ENCODE measurements at regions not wholly inside any gene's neighbourhood (a gene's known extent, or its start where the extent isn't known, plus 50 kb on each side); places are given as distances from the start of the nearest gene placed in this dataset.
"Not testable (repeated sequence)": the region's sequence is repeated elsewhere in the genome, so short reads cannot be mapped to it uniquely, and the experiment has no call there.

- H3K4me3 ChIP-seq (ENCODE audit: extremely low read depth in 1 of 4, insufficient read depth in 2 of 4, low read depth in 3 of 4, low read length in 4 of 4); H4K5ac ChIP-seq (ENCODE audit: insufficient read length, low read depth, low read length); H2BK120ac ChIP-seq (replicated peaks; ENCODE audit: low read depth, low read length); H2BK5ac ChIP-seq (ENCODE audit: low read depth, low read length); H2BK20ac ChIP-seq (ENCODE audit: low read length); DNase-seq (ENCODE audit: low read depth in 1 of 2, low spot score in 2 of 2); CTCF ChIA-PET (ENCODE audit: partially characterized antibody); H3K79me1 ChIP-seq (ENCODE audit: low read depth, low read length); H3K27me3 ChIP-seq (replicated peaks in 1 of 4; ENCODE audit: control insufficient read depth in 3 of 4, extremely low read depth in 1 of 4, insufficient read depth in 3 of 4, low read length in 3 of 4); H3K56ac ChIP-seq (replicated peaks; ENCODE audit: insufficient read length, low read depth, low read length); H3K79me2 ChIP-seq (ENCODE audit: control insufficient read depth in 1 of 2, insufficient read depth in 2 of 2, low read length in 2 of 2); FAIRE-seq; H3K14ac ChIP-seq (ENCODE audit: insufficient read length); H3K4me2 ChIP-seq (ENCODE audit: insufficient read depth in 1 of 2, low read depth in 2 of 2, low read length in 2 of 2); H3K4ac ChIP-seq (replicated peaks; ENCODE audit: insufficient read length, low read depth, low read length); H2BK12ac ChIP-seq (ENCODE audit: low read depth, low read length); H4K20me1 ChIP-seq (replicated peaks in 1 of 2; ENCODE audit: control insufficient read depth in 1 of 2, insufficient read depth in 2 of 2, low read length in 2 of 2); H3K27ac ChIP-seq (ENCODE audit: low read depth, low read length); H2AK5ac ChIP-seq (ENCODE audit: low read depth, low read length); H3K36me3 ChIP-seq (ENCODE audit: control insufficient read depth in 2 of 4, insufficient read depth in 4 of 4, low read length in 3 of 4); H3K23me2 ChIP-seq (ENCODE audit: low read depth, low read length); H2BK15ac ChIP-seq (ENCODE audit: low read length); H3K4me1 ChIP-seq (replicated peaks in 1 of 4; ENCODE audit: control insufficient read depth in 3 of 4, insufficient read depth in 4 of 4, low read length in 3 of 4); H2AFZ ChIP-seq (ENCODE audit: low read length); H3K9ac ChIP-seq (replicated peaks in 1 of 4; ENCODE audit: extremely low read depth in 1 of 4, low read depth in 3 of 4, low read length in 3 of 4); H4K91ac ChIP-seq (replicated peaks; ENCODE audit: insufficient read length, low read length); H4K8ac ChIP-seq (ENCODE audit: extremely low read depth, insufficient read depth, low read length); H3K23ac ChIP-seq (ENCODE audit: insufficient read length); H3K18ac ChIP-seq (ENCODE audit: extremely low read depth, low read length); POLR2A ChIA-PET (ENCODE audit: partially characterized antibody): not testable (repeated sequence)
- WGBS, 2 experiments (ENCODE audit: extremely low coverage in 1 of 2, insufficient coverage in 1 of 2, insufficient read length in 1 of 2, insufficient replicate concordance in 2 of 2, low coverage in 1 of 2, low lambda C conversion rate in 2 of 2, missing lambda C conversion rate in 1 of 2): 67% methylated on average over 14 of the region's 27 CpGs; no CpG with 5 or more reads in 1 of the 2 experiments
- peaks cover 12 to 67% of the 10 kb centered on the region in 2 experiments; a peak in 3 of 4 replicates for H3K9me3 ChIP-seq (ENCODE audit: insufficient read depth in 2 of 2, low read depth in 1 of 2, low read length in 1 of 2)
These were observed 65.5 kb downstream of the TMEM121 start for GRCh38 chr14:105591792-105592341.

- H3K4me1 ChIP-seq (replicated peaks in 1 of 4; ENCODE audit: control insufficient read depth in 3 of 4, insufficient read depth in 4 of 4, low read length in 3 of 4); FAIRE-seq; H4K5ac ChIP-seq (ENCODE audit: insufficient read length, low read depth, low read length); H2BK15ac ChIP-seq (ENCODE audit: low read length); H3K56ac ChIP-seq (replicated peaks; ENCODE audit: insufficient read length, low read depth, low read length); H2BK120ac ChIP-seq (replicated peaks; ENCODE audit: low read depth, low read length); H3K18ac ChIP-seq (ENCODE audit: extremely low read depth, low read length); H3K79me1 ChIP-seq (ENCODE audit: low read depth, low read length); H3K79me2 ChIP-seq (ENCODE audit: control insufficient read depth in 1 of 2, insufficient read depth in 2 of 2, low read length in 2 of 2); H2AK5ac ChIP-seq (ENCODE audit: low read depth, low read length); H3K4me2 ChIP-seq (ENCODE audit: insufficient read depth in 1 of 2, low read depth in 2 of 2, low read length in 2 of 2); H3K4me3 ChIP-seq (ENCODE audit: extremely low read depth in 1 of 4, insufficient read depth in 2 of 4, low read depth in 3 of 4, low read length in 4 of 4); H3K36me3 ChIP-seq (ENCODE audit: control insufficient read depth in 2 of 4, insufficient read depth in 4 of 4, low read length in 3 of 4); H2BK20ac ChIP-seq (ENCODE audit: low read length); POLR2A ChIA-PET (ENCODE audit: partially characterized antibody); H3K9ac ChIP-seq (replicated peaks in 1 of 4; ENCODE audit: extremely low read depth in 1 of 4, low read depth in 3 of 4, low read length in 3 of 4); H3K27ac ChIP-seq (ENCODE audit: low read depth, low read length); H4K91ac ChIP-seq (replicated peaks; ENCODE audit: insufficient read length, low read length); H3K4ac ChIP-seq (replicated peaks; ENCODE audit: insufficient read length, low read depth, low read length); H3K14ac ChIP-seq (ENCODE audit: insufficient read length); DNase-seq (ENCODE audit: low read depth in 1 of 2, low spot score in 2 of 2); CTCF ChIA-PET (ENCODE audit: partially characterized antibody); H2BK5ac ChIP-seq (ENCODE audit: low read depth, low read length); H4K8ac ChIP-seq (ENCODE audit: extremely low read depth, insufficient read depth, low read length); H3K23ac ChIP-seq (ENCODE audit: insufficient read length); H4K20me1 ChIP-seq (replicated peaks in 1 of 2; ENCODE audit: control insufficient read depth in 1 of 2, insufficient read depth in 2 of 2, low read length in 2 of 2); H2AFZ ChIP-seq (ENCODE audit: low read length); H3K23me2 ChIP-seq (ENCODE audit: low read depth, low read length); H3K27me3 ChIP-seq (replicated peaks in 1 of 4; ENCODE audit: control insufficient read depth in 3 of 4, extremely low read depth in 1 of 4, insufficient read depth in 3 of 4, low read length in 3 of 4); H2BK12ac ChIP-seq (ENCODE audit: low read depth, low read length): not testable (repeated sequence)
- H3K9me3 ChIP-seq (ENCODE audit: insufficient read depth in 2 of 2, low read depth in 1 of 2, low read length in 1 of 2): peaks cover 12 to 62% of the 10 kb centered on the region in 2 experiments; a peak in 3 of 4 replicates
- WGBS, 2 experiments (ENCODE audit: extremely low coverage in 1 of 2, insufficient coverage in 1 of 2, insufficient read length in 1 of 2, insufficient replicate concordance in 2 of 2, low coverage in 1 of 2, low lambda C conversion rate in 2 of 2, missing lambda C conversion rate in 1 of 2): 88% methylated on average over 5 of the region's 13 CpGs; no CpG with 5 or more reads in 1 of the 2 experiments
These were observed 66.3 kb downstream of the TMEM121 start for GRCh38 chr14:105592646-105593045.

All from H1 (cell line).